HS-5 (cell line): ENCODE measurements at regions not wholly inside any gene's neighbourhood (a gene's known extent, or its start where the extent isn't known, plus 50 kb on each side); places are given as distances from the start of the nearest gene placed in this dataset.
A peak's percentile ranks its signal among the peaks of the same experiment; 100 is the strongest.

Source experiments
- DNase-seq: peaks from one replicate; pipeline ENCODE4 v3.0.0-alpha.2; 2012; ENCODE audit warnings: low read depth

- no peak for DNase-seq
Observed at GRCh38 chr4:100799761-100800539, 282.1 kb upstream of the EMCN start.

GRCh38 chr4:100797791-100798190, 280.0 kb upstream of the EMCN start:
- DNase-seq: no peak

GRCh38 chr4:100797356-100797755, 279.5 kb upstream of the EMCN start:
- DNase-seq: no peak

- DNase-seq: no peak
Observed at GRCh38 chr4:100796332-100796731, 278.5 kb upstream of the EMCN start.

GRCh38 chr4:100795581-100795980, 277.8 kb upstream of the EMCN start:
- DNase-seq: no peak

GRCh38 chr4:100790836-100791615, 273.2 kb upstream of the EMCN start:
- DNase-seq: no peak

- no peak for DNase-seq
Observed at GRCh38 chr4:100789991-100790390, 272.2 kb upstream of the EMCN start.

- DNase-seq: no peak
Observed at GRCh38 chr4:100786481-100786880, 268.7 kb upstream of the EMCN start.

GRCh38 chr4:100782356-100782755, 264.5 kb upstream of the EMCN start:
- no peak for DNase-seq

- DNase-seq: no peak
Observed at GRCh38 chr4:100781435-100781834, 263.6 kb upstream of the EMCN start.

GRCh38 chr4:100780126-100780525, 262.3 kb upstream of the EMCN start:
- DNase-seq: no peak

- DNase-seq: no peak
Observed at GRCh38 chr4:100778431-100778830, 260.6 kb upstream of the EMCN start.

GRCh38 chr4:100762738-100763137, 244.9 kb upstream of the EMCN start:
- DNase-seq: no peak

GRCh38 chr4:100754751-100755150, 236.9 kb upstream of the EMCN start:
- no peak for DNase-seq

- DNase-seq: no peak
Observed at GRCh38 chr4:100746141-100746739, 228.4 kb upstream of the EMCN start.

- no peak for DNase-seq
Observed at GRCh38 chr4:100742045-100742444, 224.2 kb upstream of the EMCN start.

GRCh38 chr4:100739426-100739825, 221.6 kb upstream of the EMCN start:
- DNase-seq: no peak

- DNase-seq: peak; percentile 71
Observed at GRCh38 chr4:100738196-100739165, 220.7 kb upstream of the EMCN start.

GRCh38 chr4:100736641-100737451, 219.0 kb upstream of the EMCN start:
- peak; percentile 68 for DNase-seq

- no peak for DNase-seq
Observed at GRCh38 chr4:100728861-100729260, 211.0 kb upstream of the EMCN start.

GRCh38 chr4:100722866-100723459, 205.1 kb upstream of the EMCN start:
- DNase-seq: no peak
